HEK293 (cell line): ENCODE measurements at regions not wholly inside any gene's neighbourhood (a gene's known extent, or its start where the extent isn't known, plus 50 kb on each side); places are given as distances from the start of the nearest gene placed in this dataset.

Experiments used
- CTCF ChIA-PET: fragments of 350-600 bp; formaldehyde crosslinking; extraction: SDS; loops from one replicate; lab custom pipeline; 2021; ENCODE audit warnings: antibody characterized with exemption; lab: Yijun Ruan, JAX
- POLR2A ChIA-PET: fragments of 300-600 bp; formaldehyde crosslinking; extraction: SDS; loops from one replicate; lab custom pipeline; 2020; ENCODE audit warnings: antibody characterized with exemption, inconsistent platforms; lab: Yijun Ruan, JAX
- H3K27ac ChIP-seq: fragments of 200-500 bp; sonication (Bioruptor generic); 2 replicates; pipeline ENCODE4 v1.5.1; 2014; ENCODE audit warnings: low read depth, low read length, control low read depth, inconsistent platforms; ENCODE audit errors: extremely low read depth
- H3K36me3 ChIP-seq, 2 experiments: fragments of 200-500 bp in 1 of 2; sonication (Bioruptor generic) in 1 of 2; 1 replicate in 1 of 2; 2 replicates in 1 of 2; pipeline ENCODE4 v1.5.1; 2014 to 2017; ENCODE audit warnings: inconsistent platforms in 2 of 2, low read length in 2 of 2; ENCODE audit not compliant: control insufficient read depth in 2 of 2, insufficient read depth in 1 of 2
- H3K4me1 ChIP-seq: fragments of 200-500 bp; sonication (Bioruptor generic); 2 replicates; pipeline ENCODE4 v1.5.1; 2014; ENCODE audit warnings: mild to moderate bottlenecking, low read length, inconsistent platforms; ENCODE audit not compliant: control insufficient read depth, insufficient read depth
- H3K4me3 ChIP-seq: 2 replicates; pipeline ENCODE4 v1.5.1; 2011; ENCODE audit warnings: low read depth, mild to moderate bottlenecking, control low read depth, low read length, moderate library complexity
- H3K9me3 ChIP-seq: fragments of 200-500 bp; sonication (Bioruptor generic); 2 replicates; pipeline ENCODE4 v1.5.1; 2014; ENCODE audit warnings: low read depth, low read length, inconsistent platforms; ENCODE audit not compliant: control insufficient read depth, insufficient read depth
- ATF2 ChIP-seq: fragments of 450-650 bp; formaldehyde crosslinking; IDR thresholded peaks from 2 replicates; pipeline ENCODE4 v1.5.1; 2016; ENCODE audit warnings: missing biosample characterization, missing genetic modification characterization, low read depth
- FEZF1 ChIP-seq: fragments of 450-650 bp; formaldehyde crosslinking; IDR thresholded peaks from 2 replicates; pipeline ENCODE4 v1.5.1; 2016; ENCODE audit warnings: missing biosample characterization, missing genetic modification characterization
- KLF17 ChIP-seq: fragments of 450-650 bp; formaldehyde crosslinking; IDR thresholded peaks from 2 replicates; pipeline ENCODE4 v1.5.1; 2016; ENCODE audit warnings: missing biosample characterization, missing genetic modification characterization
- OVOL3 ChIP-seq: fragments of 450-650 bp; formaldehyde crosslinking; IDR thresholded peaks from 2 replicates; pipeline ENCODE4 v1.5.1; 2016; ENCODE audit warnings: missing biosample characterization, missing genetic modification characterization
- SCRT1 ChIP-seq: fragments of 450-650 bp; formaldehyde crosslinking; IDR thresholded peaks from 2 replicates; pipeline ENCODE4 v1.5.1; 2016; ENCODE audit warnings: missing biosample characterization, missing genetic modification characterization, borderline replicate concordance
- SETDB1 ChIP-seq: IDR thresholded peaks from one replicate; pipeline ENCODE4 v1.6.1; 2017; ENCODE audit warnings: mild to moderate bottlenecking, low read length, moderate library complexity, mixed read lengths; ENCODE audit not compliant: insufficient read length
- SP2 ChIP-seq: fragments of 450-650 bp; formaldehyde crosslinking; IDR thresholded peaks from 2 replicates; pipeline ENCODE4 v1.5.1; 2016; ENCODE audit warnings: missing biosample characterization, missing genetic modification characterization
- ZBTB17 ChIP-seq: fragments of 450-650 bp; formaldehyde crosslinking; IDR thresholded peaks from 2 replicates; pipeline ENCODE4 v1.5.1; 2016; ENCODE audit warnings: missing biosample characterization, missing genetic modification characterization
- ZBTB44 ChIP-seq: fragments of 450-650 bp; IDR thresholded peaks from 2 replicates; pipeline ENCODE4 v1.5.1; 2018; ENCODE audit warnings: missing biosample characterization, mild to moderate bottlenecking, missing genetic modification characterization
- ZBTB48 ChIP-seq: fragments of 450-650 bp; formaldehyde crosslinking; IDR thresholded peaks from 2 replicates; pipeline ENCODE4 v1.5.1; 2016; ENCODE audit warnings: missing biosample characterization, missing genetic modification characterization
- ZFP69B ChIP-seq: fragments of 450-650 bp; formaldehyde crosslinking; IDR thresholded peaks from 2 replicates; pipeline ENCODE4 v1.5.1; 2016; ENCODE audit warnings: missing biosample characterization, missing genetic modification characterization
- ZIC2 ChIP-seq: fragments of 450-650 bp; formaldehyde crosslinking; IDR thresholded peaks from 2 replicates; pipeline ENCODE4 v1.5.1; 2016; ENCODE audit warnings: missing biosample characterization, missing genetic modification characterization
- ZNF112 ChIP-seq: fragments of 450-650 bp; formaldehyde crosslinking; IDR thresholded peaks from 2 replicates; pipeline ENCODE4 v1.5.0; 2017; ENCODE audit warnings: missing biosample characterization, missing genetic modification characterization
- ZNF114 ChIP-seq: fragments of 450-650 bp; formaldehyde crosslinking; IDR thresholded peaks from 2 replicates; pipeline ENCODE4 v1.5.0; 2017; ENCODE audit warnings: missing biosample characterization, missing genetic modification characterization
- ZNF157 ChIP-seq: fragments of 450-650 bp; formaldehyde crosslinking; IDR thresholded peaks from 2 replicates; pipeline ENCODE4 v1.5.1; 2016; ENCODE audit warnings: missing biosample characterization, missing genetic modification characterization
- ZNF169 ChIP-seq: fragments of 450-650 bp; formaldehyde crosslinking; IDR thresholded peaks from 2 replicates; pipeline ENCODE4 v1.5.1; 2016; ENCODE audit warnings: missing biosample characterization, missing genetic modification characterization
- ZNF175 ChIP-seq: fragments of 450-650 bp; formaldehyde crosslinking; IDR thresholded peaks from 2 replicates; pipeline ENCODE4 v1.5.1; 2016; ENCODE audit warnings: missing biosample characterization, missing genetic modification characterization
- ZNF18 ChIP-seq: fragments of 450-650 bp; formaldehyde crosslinking; IDR thresholded peaks from 2 replicates; pipeline ENCODE4 v1.5.1; 2016; ENCODE audit warnings: missing biosample characterization, missing genetic modification characterization
- ZNF266 ChIP-seq: fragments of 450-650 bp; formaldehyde crosslinking; IDR thresholded peaks from 2 replicates; pipeline ENCODE4 v1.5.1; 2016; ENCODE audit warnings: missing biosample characterization, missing genetic modification characterization, low read depth
- ZNF433 ChIP-seq: fragments of 450-650 bp; formaldehyde crosslinking; IDR thresholded peaks from 2 replicates; pipeline ENCODE4 v1.5.1; 2016; ENCODE audit warnings: missing biosample characterization, missing genetic modification characterization, low read depth
- ZNF529 ChIP-seq: fragments of 450-650 bp; formaldehyde crosslinking; IDR thresholded peaks from 2 replicates; pipeline ENCODE4 v1.5.1; 2017; ENCODE audit warnings: missing genetic modification characterization, missing biosample characterization; ENCODE audit not compliant: insufficient replicate concordance
- ZNF530 ChIP-seq: fragments of 450-650 bp; formaldehyde crosslinking; IDR thresholded peaks from 2 replicates; pipeline ENCODE4 v1.5.1; 2016; ENCODE audit warnings: low read depth, missing biosample characterization, missing genetic modification characterization
- ZNF548 ChIP-seq: fragments of 450-650 bp; formaldehyde crosslinking; IDR thresholded peaks from 2 replicates; pipeline ENCODE4 v1.5.1; 2016; ENCODE audit warnings: missing biosample characterization, missing genetic modification characterization
- ZNF549 ChIP-seq: fragments of 450-650 bp; IDR thresholded peaks from 2 replicates; pipeline ENCODE4 v1.5.1; 2018; ENCODE audit warnings: missing biosample characterization, missing genetic modification characterization, mild to moderate bottlenecking, inconsistent platforms, moderate library complexity
- ZNF558 ChIP-seq: fragments of 450-650 bp; formaldehyde crosslinking; IDR thresholded peaks from 2 replicates; pipeline ENCODE4 v1.5.1; 2016; ENCODE audit warnings: missing biosample characterization, missing genetic modification characterization
- ZSCAN30 ChIP-seq: fragments of 450-650 bp; IDR thresholded peaks from 2 replicates; pipeline ENCODE4 v1.5.1; 2018; ENCODE audit warnings: missing biosample characterization, mild to moderate bottlenecking, missing genetic modification characterization, moderate library complexity
- TF ChIP-seq, protein P1 (sequence below): fragments of 450-650 bp; formaldehyde crosslinking; conservative IDR thresholded peaks from 2 replicates; pipeline ENCODE4 v1.5.1; 2016; ENCODE audit warnings: low read depth, missing biosample characterization, missing genetic modification characterization
- TF ChIP-seq, protein P2 (sequence below): fragments of 450-650 bp; formaldehyde crosslinking; IDR thresholded peaks from 2 replicates; pipeline ENCODE4 v1.5.1; 2016; ENCODE audit warnings: missing biosample characterization, missing genetic modification characterization, borderline replicate concordance

DNA sequence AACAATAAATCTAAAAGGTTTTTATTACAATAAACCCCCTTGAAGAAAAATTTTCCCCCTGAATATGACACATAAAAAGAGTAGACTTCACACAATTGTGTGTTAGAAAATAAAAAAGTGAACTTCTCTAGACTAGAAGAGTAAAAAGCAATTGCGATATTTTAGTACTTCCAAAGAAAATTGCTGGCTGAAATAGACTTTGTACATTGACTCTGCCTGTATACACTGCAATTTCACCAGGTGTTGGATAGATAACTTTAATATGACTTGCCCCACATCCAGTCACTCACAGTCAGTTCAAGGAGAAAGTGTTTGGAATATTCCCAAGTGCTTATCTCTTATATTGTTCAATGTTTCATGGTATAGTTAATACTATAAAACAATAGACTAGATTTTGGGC, 1780.1 kb upstream of the PCDH20 start:
- no peaks in the 10 kb centered on the region for H3K9me3 ChIP-seq
- no peak overlapping the region for H3K4me3 ChIP-seq
- POLR2A ChIA-PET: no interaction called here
- H3K27ac ChIP-seq: no peak overlapping the region
- TF ChIP-seq ZNF114 (tag by site-specific recombination) (no peak), ZSCAN30 (tag by site-specific recombination) (no peak), ZNF530 (tag by site-specific recombination) (no peak), ZNF157 (tag by site-specific recombination) (no peak), ZNF529 (no peak), ATF2 (tag by site-specific recombination) (no peak), ZNF112 (tag by site-specific recombination) (no peak), SP2 (tag by site-specific recombination) (no peak), ZNF175 (tag by site-specific recombination) (no peak), SETDB1 (no peak), ZBTB44 (tag by site-specific recombination) (no peak), FEZF1 (tag by site-specific recombination) (no peak), ZNF549 (tag by site-specific recombination) (no peak), ZNF548 (tag by site-specific recombination) (no peak), ZIC2 (no peak), ZNF433 (no peak), KLF17 (no peak)
- TF ChIP-seq, all 188 proteins: peak for 0
- H3K4me1 ChIP-seq: no peaks in the 10 kb centered on the region
- CTCF ChIA-PET: no interaction called here
- no peaks in the 10 kb centered on the region for H3K36me3 ChIP-seq

DNA sequence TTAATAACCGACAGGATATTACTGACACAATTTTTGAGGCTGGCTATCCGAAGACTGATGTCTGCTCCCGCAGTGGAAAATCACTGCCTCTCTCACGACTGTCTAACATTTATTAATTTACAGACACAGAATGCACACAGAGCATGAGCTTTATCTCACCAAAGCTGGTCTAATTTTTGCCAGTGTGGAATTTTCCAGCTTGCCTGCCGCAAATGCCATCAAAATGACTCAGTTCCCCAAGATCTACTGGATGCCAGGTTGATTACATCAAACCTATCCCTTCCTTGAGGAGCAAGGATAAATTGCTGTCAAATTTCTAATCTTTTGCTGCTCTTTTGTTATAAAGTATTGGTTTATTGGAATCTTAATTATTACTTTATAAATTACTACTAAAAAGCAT, 1775.1 kb upstream of the PCDH20 start:
- POLR2A ChIA-PET: no interaction called here
- H3K36me3 ChIP-seq: no peaks in the 10 kb centered on the region
- CTCF ChIA-PET: no interaction called here
- H3K27ac ChIP-seq: no peak overlapping the region
- no peaks in the 10 kb centered on the region for H3K4me1 ChIP-seq
- no peaks in the 10 kb centered on the region for H3K9me3 ChIP-seq
- no peak overlapping the region for H3K4me3 ChIP-seq
- TF ChIP-seq ZNF169 (tag by site-specific recombination) (no peak), SCRT1 (tag by site-specific recombination) (no peak), ZBTB17 (tag by site-specific recombination) (no peak), OVOL3 (tag by site-specific recombination) (no peak), ZNF18 (tag by site-specific recombination) (no peak), ZNF266 (tag by site-specific recombination) (no peak), ZBTB48 (tag by site-specific recombination) (no peak), SETDB1 (no peak), ZNF558 (no peak), ZFP69B (tag by site-specific recombination) (no peak)
- TF ChIP-seq, protein P1, sequence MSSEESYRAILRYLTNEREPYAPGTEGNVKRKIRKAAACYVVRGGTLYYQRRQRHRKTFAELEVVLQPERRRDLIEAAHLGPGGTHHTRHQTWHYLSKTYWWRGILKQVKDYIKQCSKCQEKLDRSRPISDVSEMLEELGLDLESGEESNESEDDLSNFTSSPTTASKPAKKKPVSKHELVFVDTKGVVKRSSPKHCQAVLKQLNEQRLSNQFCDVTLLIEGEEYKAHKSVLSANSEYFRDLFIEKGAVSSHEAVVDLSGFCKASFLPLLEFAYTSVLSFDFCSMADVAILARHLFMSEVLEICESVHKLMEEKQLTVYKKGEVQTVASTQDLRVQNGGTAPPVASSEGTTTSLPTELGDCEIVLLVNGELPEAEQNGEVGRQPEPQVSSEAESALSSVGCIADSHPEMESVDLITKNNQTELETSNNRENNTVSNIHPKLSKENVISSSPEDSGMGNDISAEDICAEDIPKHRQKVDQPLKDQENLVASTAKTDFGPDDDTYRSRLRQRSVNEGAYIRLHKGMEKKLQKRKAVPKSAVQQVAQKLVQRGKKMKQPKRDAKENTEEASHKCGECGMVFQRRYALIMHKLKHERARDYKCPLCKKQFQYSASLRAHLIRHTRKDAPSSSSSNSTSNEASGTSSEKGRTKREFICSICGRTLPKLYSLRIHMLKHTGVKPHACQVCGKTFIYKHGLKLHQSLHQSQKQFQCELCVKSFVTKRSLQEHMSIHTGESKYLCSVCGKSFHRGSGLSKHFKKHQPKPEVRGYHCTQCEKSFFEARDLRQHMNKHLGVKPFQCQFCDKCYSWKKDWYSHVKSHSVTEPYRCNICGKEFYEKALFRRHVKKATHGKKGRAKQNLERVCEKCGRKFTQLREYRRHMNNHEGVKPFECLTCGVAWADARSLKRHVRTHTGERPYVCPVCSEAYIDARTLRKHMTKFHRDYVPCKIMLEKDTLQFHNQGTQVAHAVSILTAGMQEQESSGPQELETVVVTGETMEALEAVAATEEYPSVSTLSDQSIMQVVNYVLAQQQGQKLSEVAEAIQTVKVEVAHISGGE (tag by site-specific recombination): no peak
- TF ChIP-seq, protein P2, sequence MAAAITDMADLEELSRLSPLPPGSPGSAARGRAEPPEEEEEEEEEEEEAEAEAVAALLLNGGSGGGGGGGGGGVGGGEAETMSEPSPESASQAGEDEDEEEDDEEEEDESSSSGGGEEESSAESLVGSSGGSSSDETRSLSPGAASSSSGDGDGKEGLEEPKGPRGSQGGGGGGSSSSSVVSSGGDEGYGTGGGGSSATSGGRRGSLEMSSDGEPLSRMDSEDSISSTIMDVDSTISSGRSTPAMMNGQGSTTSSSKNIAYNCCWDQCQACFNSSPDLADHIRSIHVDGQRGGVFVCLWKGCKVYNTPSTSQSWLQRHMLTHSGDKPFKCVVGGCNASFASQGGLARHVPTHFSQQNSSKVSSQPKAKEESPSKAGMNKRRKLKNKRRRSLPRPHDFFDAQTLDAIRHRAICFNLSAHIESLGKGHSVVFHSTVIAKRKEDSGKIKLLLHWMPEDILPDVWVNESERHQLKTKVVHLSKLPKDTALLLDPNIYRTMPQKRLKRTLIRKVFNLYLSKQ: no peak
